Heart left ventricle (tissue), 13 donors: ENCODE measurements at regions not wholly inside any gene's neighbourhood (a gene's known extent, or its start where the extent isn't known, plus 50 kb on each side); places are given as distances from the start of the nearest gene placed in this dataset.

ENCODE experiments used
- POLR2A ChIP-seq, 2 donors: fragments of 450-650 bp; IDR thresholded peaks; one replicate each; pipeline ENCODE4 v1.6.1; 2017; ENCODE audit warnings: antibody characterized with exemption in 2 of 2, mild to moderate bottlenecking in 2 of 2, moderate library complexity in 2 of 2
- TF ChIP-seq, protein P1 (sequence below), 12 donors: fragments of 200-600 bp; sonication (generic) in 4 of 12; IDR thresholded peaks; one replicate each; pipeline versions ENCODE4 v1.5.0 to v1.8.0; 2018 to 2022; ENCODE audit warnings: antibody characterized with exemption in 12 of 12, mild to moderate bottlenecking in 5 of 12
- donor health status: ischemic (EF 13 %, LVEDD 7.1; RV severe dilation, severe dysfunction).
- donor health status: DM: no; HTN: yes; CAD: no.
- donor health status: DM: no; HTN: no; CAD: no.
- donor health status: ischemic (EF 25% LVEDD 6.9; RV normal size, moderate dysfunction).
- donor health status: ischemic (EF 25% LVEDD 5.7; RV mildly dilated, moderate dysfunction).
- donor health status: ischemic (EF 35%, LVEDD 5.7; RV mildly dilated, moderate dysfunction).
- donor health status: nonischemic (EF 11% LVEDD 7.7; RV severe dilation, severe dysfunction).
- donor health status: DM: yes; HTN: yes; CAD: no.
- donor health status: PGD.
- donor health status: ischemic (EF 29% LVEDD 5.4; RV normal size, mild dysfunction).
- donor health status: nonischemic (EF 23%, LVEDD 6.1; RV moderate dilation, normal function).

DNA sequence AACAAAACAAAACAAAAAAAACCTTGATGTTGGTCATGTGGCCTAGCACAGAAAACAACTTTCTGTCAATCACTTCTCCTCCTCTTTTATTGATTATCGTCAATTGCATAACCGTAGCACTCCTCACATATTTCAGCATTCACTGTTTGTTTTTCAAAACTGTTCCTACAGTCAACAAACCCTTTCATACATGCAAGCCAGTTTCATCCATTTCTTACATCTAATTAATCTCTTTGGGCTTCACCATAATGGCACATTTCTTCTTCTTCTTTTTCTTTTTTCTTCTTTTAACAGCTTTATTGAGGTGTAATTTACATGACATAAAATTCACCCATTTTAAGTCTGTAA, 246.9 kb downstream of the PTTG2 start:
- TF ChIP-seq, protein P1, sequence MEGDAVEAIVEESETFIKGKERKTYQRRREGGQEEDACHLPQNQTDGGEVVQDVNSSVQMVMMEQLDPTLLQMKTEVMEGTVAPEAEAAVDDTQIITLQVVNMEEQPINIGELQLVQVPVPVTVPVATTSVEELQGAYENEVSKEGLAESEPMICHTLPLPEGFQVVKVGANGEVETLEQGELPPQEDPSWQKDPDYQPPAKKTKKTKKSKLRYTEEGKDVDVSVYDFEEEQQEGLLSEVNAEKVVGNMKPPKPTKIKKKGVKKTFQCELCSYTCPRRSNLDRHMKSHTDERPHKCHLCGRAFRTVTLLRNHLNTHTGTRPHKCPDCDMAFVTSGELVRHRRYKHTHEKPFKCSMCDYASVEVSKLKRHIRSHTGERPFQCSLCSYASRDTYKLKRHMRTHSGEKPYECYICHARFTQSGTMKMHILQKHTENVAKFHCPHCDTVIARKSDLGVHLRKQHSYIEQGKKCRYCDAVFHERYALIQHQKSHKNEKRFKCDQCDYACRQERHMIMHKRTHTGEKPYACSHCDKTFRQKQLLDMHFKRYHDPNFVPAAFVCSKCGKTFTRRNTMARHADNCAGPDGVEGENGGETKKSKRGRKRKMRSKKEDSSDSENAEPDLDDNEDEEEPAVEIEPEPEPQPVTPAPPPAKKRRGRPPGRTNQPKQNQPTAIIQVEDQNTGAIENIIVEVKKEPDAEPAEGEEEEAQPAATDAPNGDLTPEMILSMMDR (IDR thresholded peaks at IDR 0.05): no peak
- TF ChIP-seq POLR2A (IDR thresholded peaks at IDR 0.05): no peak
